ENCODE measurements at regions not wholly inside any gene's neighbourhood (a gene's known extent, or its start where the extent isn't known, plus 50 kb on each side); places are given as distances from the start of the nearest gene placed in this dataset.
"Not testable (repeated sequence)": the region's sequence is repeated elsewhere in the genome, so short reads cannot be mapped to it uniquely, and the experiment has no call there.

- no peak overlapping the region for H3K4me3 ChIP-seq
- in situ Hi-C loops (cut with MboI; ENCODE audit: low sequenced_read_pairs in 4 of 4) (no loop called here), intact Hi-C loops (cut with DNase I; ENCODE audit: low total_unique reads) (no loop called here)
- no peaks in the 10 kb centered on the region for H3K36me3 ChIP-seq
- TF ChIP-seq POLR2A (IDR thresholded peaks at IDR 0.05) (no peak), CTCF (IDR thresholded peaks at IDR 0.05 in 4 of 5, conservative IDR thresholded peaks at IDR 0.05 in 1 of 5) (no peak)
- no peaks in the 10 kb centered on the region for H3K4me1 ChIP-seq
- no peaks in the 10 kb centered on the region for H3K9me3 ChIP-seq
- DNase-seq = no peak
- no peaks in the 10 kb centered on the region for H3K27me3 ChIP-seq
- H3K27ac ChIP-seq = no peak overlapping the region
- no peak for ATAC-seq
Measured at GRCh38 chr10:84715911-84716310, 387.5 kb downstream of the CCSER2 start.

GRCh38 chr10:84718877-84719616 is 390.7 kb downstream of the CCSER2 start:
- H3K36me3 ChIP-seq = no peaks in the 10 kb centered on the region

GRCh38 chr10:84719687-84720086 is 391.3 kb downstream of the CCSER2 start:
- DNase-seq (no peak), ATAC-seq (no peak)
- Histone ChIP-seq H3K27ac (no peak overlapping the region), H3K4me1 (no peaks in the 10 kb centered on the region), H3K27me3 (no peaks in the 10 kb centered on the region), H3K9me3 (no peaks in the 10 kb centered on the region), H3K4me3 (no peak overlapping the region), H3K36me3 (no peaks in the 10 kb centered on the region)
- intact Hi-C loops (cut with DNase I; ENCODE audit: low total_unique reads) (no loop called here), in situ Hi-C loops (cut with MboI; ENCODE audit: low sequenced_read_pairs in 4 of 4) (no loop called here)
- TF ChIP-seq POLR2A (IDR thresholded peaks at IDR 0.05) (no peak), CTCF (IDR thresholded peaks at IDR 0.05 in 4 of 5, conservative IDR thresholded peaks at IDR 0.05 in 1 of 5) (no peak)

More at GRCh38 chr10:84718877-84719616, 390.7 kb downstream of the CCSER2 start:
- intact Hi-C loops (cut with DNase I; ENCODE audit: low total_unique reads) (no loop called here), in situ Hi-C loops (cut with MboI; ENCODE audit: low sequenced_read_pairs in 4 of 4) (no loop called here)
- Histone ChIP-seq H3K4me3 (no peak overlapping the region), H3K9me3 (no peaks in the 10 kb centered on the region), H3K27ac (no peak overlapping the region), H3K27me3 (no peaks in the 10 kb centered on the region), H3K4me1 (no peaks in the 10 kb centered on the region)
- ATAC-seq = no peak
- TF ChIP-seq POLR2A (IDR thresholded peaks at IDR 0.05) (no peak), CTCF (IDR thresholded peaks at IDR 0.05 in 4 of 5, conservative IDR thresholded peaks at IDR 0.05 in 1 of 5) (no peak)
- DNase-seq = no peak

GRCh38 chr10:84727398-84727797 is 399.0 kb downstream of the CCSER2 start:
- no peak for ATAC-seq
- H3K4me1 ChIP-seq = no peaks in the 10 kb centered on the region
- in situ Hi-C loops (cut with MboI; ENCODE audit: low sequenced_read_pairs in 4 of 4) = no loop called here

GRCh38 chr10:84739126-84739525 is 410.7 kb downstream of the CCSER2 start:
- intact Hi-C loops (cut with DNase I; ENCODE audit: low total_unique reads); H3K9me3 ChIP-seq; DNase-seq; H3K27me3 ChIP-seq; in situ Hi-C loops (cut with MboI; ENCODE audit: low sequenced_read_pairs in 4 of 4); H3K4me1 ChIP-seq; H3K4me3 ChIP-seq; ATAC-seq; H3K36me3 ChIP-seq; H3K27ac ChIP-seq: not testable (repeated sequence)

More at GRCh38 chr10:84727398-84727797, 399.0 kb downstream of the CCSER2 start:
- Histone ChIP-seq H3K4me3 (no peak overlapping the region), H3K27ac (no peak overlapping the region), H3K9me3 (no peaks in the 10 kb centered on the region), H3K27me3 (no peaks in the 10 kb centered on the region), H3K36me3 (no peaks in the 10 kb centered on the region)
- intact Hi-C loops (cut with DNase I; ENCODE audit: low total_unique reads) = no loop called here
- no peak for TF ChIP-seq POLR2A (IDR thresholded peaks at IDR 0.05)
- no peak for TF ChIP-seq CTCF (IDR thresholded peaks at IDR 0.05 in 4 of 5, conservative IDR thresholded peaks at IDR 0.05 in 1 of 5)
- no peak for DNase-seq
